ENCODE measurements at regions not wholly inside any gene's neighbourhood (a gene's known extent, or its start where the extent isn't known, plus 50 kb on each side); places are given as distances from the start of the nearest gene placed in this dataset.

GRCh38 chr1:9182784-9183257 lies 51.8 kb upstream of the H6PD start:
- peak overlapping the region; percentile 54 to 87 (median 78) for H3K4me3 ChIP-seq (ENCODE audit: extremely low read depth in 1 of 4, insufficient read depth in 2 of 4, low read depth in 3 of 4, low read length in 4 of 4)
- H3K23ac ChIP-seq (ENCODE audit: insufficient read length): no peak overlapping the region
- H3K27me3 ChIP-seq (replicated peaks in 1 of 4; ENCODE audit: control insufficient read depth in 3 of 4, extremely low read depth in 1 of 4, insufficient read depth in 3 of 4, low read length in 3 of 4): peaks cover 0 to 23% (median 12%) of the 10 kb centered on the region in 4 experiments; a peak in 5 of 7 replicates
- peaks cover 15% of the 10 kb centered on the region for H3K79me1 ChIP-seq (ENCODE audit: low read depth, low read length)
- peak overlapping the region; percentile 87 for H3K18ac ChIP-seq (ENCODE audit: extremely low read depth, low read length)
- peak overlapping the region; percentile 76 for H4K91ac ChIP-seq (replicated peaks; ENCODE audit: insufficient read length, low read length)
- DNase-seq (ENCODE audit: low read depth in 1 of 2, low spot score in 2 of 2) (peak in 1 of 2 experiments; percentile 58), FAIRE-seq (no peak)
- no peak overlapping the region for H3K4ac ChIP-seq (replicated peaks; ENCODE audit: insufficient read length, low read depth, low read length)
- no peak overlapping the region for H2BK120ac ChIP-seq (replicated peaks; ENCODE audit: low read depth, low read length)
- no peak overlapping the region for H3K27ac ChIP-seq (ENCODE audit: low read depth, low read length)
- H4K20me1 ChIP-seq (replicated peaks in 1 of 2; ENCODE audit: control insufficient read depth in 1 of 2, insufficient read depth in 2 of 2, low read length in 2 of 2): peaks cover 5 to 11% of the 10 kb centered on the region in 2 experiments
- H2BK5ac ChIP-seq (ENCODE audit: low read depth, low read length): 0 out of 2 replicates have a peak overlapping the region, but pooled peaks have one; percentile 1
- CTCF ChIA-PET (ENCODE audit: partially characterized antibody): interaction anchor here (0.6 to 6.8 kb wide), 5 partner anchors 11 to 41 kb away, joined by 3 to 45 read pairs (median 4); no protein-coding TSS in a partner anchor
- POLR2A ChIA-PET (ENCODE audit: partially characterized antibody): interaction anchor here (1.0 to 1.9 kb wide), 4 partner anchors 14 to 81 kb away, joined by 3 to 8 read pairs (median 3); no protein-coding TSS in a partner anchor
- H3K9ac ChIP-seq (replicated peaks in 1 of 4; ENCODE audit: extremely low read depth in 1 of 4, low read depth in 3 of 4, low read length in 3 of 4): peak overlapping the region in 3 of 4 experiments; percentile 69 to 73 (median 71); a peak in 5 of 7 replicates
- peak overlapping the region; percentile 39 for H4K5ac ChIP-seq (ENCODE audit: insufficient read length, low read depth, low read length)
- peak overlapping the region; percentile 67; the same call in 1 of the 2 replicates for H2BK15ac ChIP-seq (ENCODE audit: low read length)
- H3K79me2 ChIP-seq (ENCODE audit: control insufficient read depth in 1 of 2, insufficient read depth in 2 of 2, low read length in 2 of 2): peaks cover 5 to 33% of the 10 kb centered on the region in 2 experiments; a peak in 3 of 4 replicates
- no peak overlapping the region for H2BK20ac ChIP-seq (ENCODE audit: low read length)
- peaks cover 0 to 4% (median 2%) of the 10 kb centered on the region in 4 experiments; a peak in 1 of 8 replicates for H3K36me3 ChIP-seq (ENCODE audit: control insufficient read depth in 2 of 4, insufficient read depth in 4 of 4, low read length in 3 of 4)
- peaks cover 20% of the 10 kb centered on the region for H3K23me2 ChIP-seq (ENCODE audit: low read depth, low read length)
- 0 out of 4 replicates have a peak, but pooled peaks cover 0 to 4% of the 10 kb centered on the region in 2 experiments for H3K9me3 ChIP-seq (ENCODE audit: insufficient read depth in 2 of 2, low read depth in 1 of 2, low read length in 1 of 2)
- H3K4me2 ChIP-seq (ENCODE audit: insufficient read depth in 1 of 2, low read depth in 2 of 2, low read length in 2 of 2): peak overlapping the region; percentile 64 to 97
- 0% methylated on average over 4 of the region's 47 CpGs; no CpG with 5 or more reads in 1 of the 2 experiments for WGBS, 2 experiments (ENCODE audit: extremely low coverage in 1 of 2, insufficient coverage in 1 of 2, insufficient read length in 1 of 2, insufficient replicate concordance in 2 of 2, low coverage in 1 of 2, low lambda C conversion rate in 2 of 2, missing lambda C conversion rate in 1 of 2)
- peak overlapping the region; percentile 81 for H4K8ac ChIP-seq (ENCODE audit: extremely low read depth, insufficient read depth, low read length)
- no peak overlapping the region for H2AFZ ChIP-seq (ENCODE audit: low read length)
- no peak overlapping the region for H3K14ac ChIP-seq (ENCODE audit: insufficient read length)
- no peak overlapping the region for H2AK5ac ChIP-seq (ENCODE audit: low read depth, low read length)
- peak overlapping the region; percentile 9 for H3K56ac ChIP-seq (replicated peaks; ENCODE audit: insufficient read length, low read depth, low read length)
- no peak overlapping the region for H2BK12ac ChIP-seq (ENCODE audit: low read depth, low read length)
- H3K4me1 ChIP-seq (replicated peaks in 1 of 4; ENCODE audit: control insufficient read depth in 3 of 4, insufficient read depth in 4 of 4, low read length in 3 of 4): peaks cover 4 to 14% (median 7%) of the 10 kb centered on the region in 4 experiments; a peak in 6 of 7 replicates
- TF ChIP-seq YY1 (IDR thresholded peaks at IDR 0.05; ENCODE audit: low read depth, low read length) (no peak), KDM4A (IDR thresholded peaks at IDR 0.05; ENCODE audit: low read depth, low read length, severe bottlenecking) (peak; percentile 30)

Data from H1 (cell line).